Activated CD8-positive, alpha-beta T cell treated with anti-CD3 and anti-CD28 coated beads, Interleukin-2, amount 10 ng/mL, durations not matched to agents 7 days and 5 days (primary cell): ENCODE measurements at regions not wholly inside any gene's neighbourhood (a gene's known extent, or its start where the extent isn't known, plus 50 kb on each side); places are given as distances from the start of the nearest gene placed in this dataset.

Experiments used
- ATAC-seq: fragments of 150-1000 bp; cut with Tn5 transposase; one replicate; pipeline ENCODE4 v1.10.0; 2021; ENCODE audit warnings: moderate library complexity
- CTCF ChIA-PET: fragments of 350-600 bp; sonication (Branson Sonifier 250); formaldehyde crosslinking; loops from one replicate; lab custom pipeline; 2021; ENCODE audit warnings: antibody characterized with exemption; lab: Charles Lee
- POLR2A ChIA-PET: fragments of 350-600 bp; sonication (Branson Sonifier 250); formaldehyde crosslinking; loops from one replicate; lab custom pipeline; 2021; ENCODE audit warnings: antibody characterized with exemption; lab: Charles Lee
- DNase-seq: peaks from one replicate; pipeline ENCODE4 v3.0.0-alpha.2; 2020
- H3K27ac Mint-ChIP-seq: one replicate; pipeline ENCODE4 v1.8.0; 2021; ENCODE audit warnings: mild to moderate bottlenecking, mixed read lengths
- H3K27me3 Mint-ChIP-seq: one replicate; pipeline ENCODE4 v1.8.0; 2021; ENCODE audit warnings: low read depth, mixed read lengths
- H3K36me3 Mint-ChIP-seq: one replicate; pipeline ENCODE4 v1.8.0; 2021; ENCODE audit warnings: low read depth, mixed read lengths
- H3K4me1 Mint-ChIP-seq: one replicate; pipeline ENCODE4 v1.8.0; 2021; ENCODE audit warnings: low read depth, mixed read lengths
- H3K4me3 Mint-ChIP-seq: one replicate; pipeline ENCODE4 v1.8.0; 2021; ENCODE audit warnings: mild to moderate bottlenecking, mixed read lengths
- H3K9me3 Mint-ChIP-seq: one replicate; pipeline ENCODE4 v1.8.0; 2022; ENCODE audit warnings: mixed read lengths; ENCODE audit not compliant: insufficient read depth

DNA sequence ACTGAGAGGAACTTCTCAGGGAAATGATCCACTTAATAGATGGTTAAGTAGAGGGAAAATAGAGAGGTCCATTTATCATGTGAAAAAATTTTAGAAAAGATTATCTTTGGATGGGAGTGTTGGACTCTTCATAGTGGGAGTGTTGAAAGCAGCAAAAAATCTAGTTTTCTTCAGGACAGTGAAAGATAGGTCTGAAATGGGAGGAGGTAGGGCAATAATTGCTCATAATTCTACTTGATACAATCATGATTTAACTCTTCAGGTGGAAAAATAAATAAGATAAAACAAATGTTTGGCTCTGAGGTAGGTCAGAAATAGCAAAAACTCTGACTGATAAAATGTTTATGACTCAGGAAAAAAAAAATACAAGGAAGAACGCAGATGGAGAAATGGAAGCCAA lies 144.1 kb upstream of the DPH6 start:
- Mint-ChIP-seq H3K27ac (no peak overlapping the region), H3K9me3 (no peaks in the 10 kb centered on the region), H3K4me3 (no peak overlapping the region), H3K27me3 (peaks cover 7% of the 10 kb centered on the region), H3K4me1 (no peaks in the 10 kb centered on the region), H3K36me3 (no peaks in the 10 kb centered on the region)
- ChIA-PET CTCF (no interaction called here), POLR2A (no interaction called here)
- no peak for ATAC-seq
- DNase-seq, result no peak

GRCh38 chr15:35690698-35691116 lies 144.7 kb upstream of the DPH6 start:
- Mint-ChIP-seq H3K4me3 (no peak overlapping the region), H3K4me1 (no peaks in the 10 kb centered on the region), H3K9me3 (no peaks in the 10 kb centered on the region), H3K27ac (no peak overlapping the region), H3K27me3 (peaks cover 7% of the 10 kb centered on the region), H3K36me3 (no peaks in the 10 kb centered on the region)
- ChIA-PET POLR2A (no interaction called here), CTCF (no interaction called here)
- ATAC-seq (no peak), DNase-seq (no peak)

GRCh38 chr15:35691173-35691761 lies 145.3 kb upstream of the DPH6 start:
- Mint-ChIP-seq H3K27ac (no peak overlapping the region), H3K9me3 (no peaks in the 10 kb centered on the region), H3K4me1 (no peaks in the 10 kb centered on the region), H3K36me3 (no peaks in the 10 kb centered on the region), H3K27me3 (peaks cover 7% of the 10 kb centered on the region), H3K4me3 (no peak overlapping the region)
- ChIA-PET POLR2A (no interaction called here), CTCF (no interaction called here)
- no peak for DNase-seq
- no peak for ATAC-seq

- Mint-ChIP-seq H3K36me3 (no peaks in the 10 kb centered on the region), H3K4me1 (no peaks in the 10 kb centered on the region), H3K27ac (no peak overlapping the region), H3K27me3 (peaks cover 5% of the 10 kb centered on the region), H3K9me3 (no peaks in the 10 kb centered on the region), H3K4me3 (no peak overlapping the region)
- ATAC-seq, result no peak
- ChIA-PET POLR2A (no interaction called here), CTCF (interaction anchor here (1.2 kb wide), 1 partner anchor 59 kb away, joined by 4 read pairs; no protein-coding TSS in a partner anchor)
- no peak for DNase-seq
Observed at GRCh38 chr15:35691891-35692867, 146.2 kb upstream of the DPH6 start.

GRCh38 chr15:35693286-35693685 lies 147.3 kb upstream of the DPH6 start:
- Mint-ChIP-seq H3K4me1 (no peaks in the 10 kb centered on the region), H3K4me3 (no peak overlapping the region), H3K36me3 (no peaks in the 10 kb centered on the region), H3K27ac (no peak overlapping the region), H3K9me3 (no peaks in the 10 kb centered on the region), H3K27me3 (peaks cover 5% of the 10 kb centered on the region)
- DNase-seq (no peak), ATAC-seq (no peak)
- ChIA-PET POLR2A (no interaction called here), CTCF (no interaction called here)

DNA sequence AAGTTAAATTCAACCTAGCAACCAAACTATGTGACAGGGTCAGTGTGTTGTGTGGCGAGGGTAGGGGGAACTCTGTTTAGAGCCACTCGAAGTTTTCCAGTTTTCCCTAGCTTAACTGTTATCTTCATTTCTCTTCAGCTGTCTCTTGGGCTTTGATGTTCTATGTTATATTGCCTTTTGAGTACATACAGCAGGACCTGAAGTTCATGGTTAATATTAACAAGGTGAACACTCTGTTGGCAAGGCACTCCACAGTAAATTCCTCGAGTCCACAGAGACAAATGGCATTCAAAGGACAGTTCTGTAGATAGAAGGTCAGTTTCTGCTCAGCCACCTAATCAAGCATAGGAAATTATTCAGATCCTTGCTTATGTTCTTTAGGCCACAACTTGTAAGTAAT lies 147.9 kb upstream of the DPH6 start:
- POLR2A ChIA-PET, result no interaction called here
- ATAC-seq (no peak), DNase-seq (no peak)
- H3K27me3 Mint-ChIP-seq, result peaks cover 5% of the 10 kb centered on the region
- CTCF ChIA-PET, result no interaction called here
- H3K9me3 Mint-ChIP-seq, result no peaks in the 10 kb centered on the region
- H3K4me1 Mint-ChIP-seq, result no peaks in the 10 kb centered on the region
- no peak overlapping the region for H3K4me3 Mint-ChIP-seq
- no peak overlapping the region for H3K27ac Mint-ChIP-seq
- H3K36me3 Mint-ChIP-seq, result no peaks in the 10 kb centered on the region

- Mint-ChIP-seq H3K27me3 (peaks cover 3% of the 10 kb centered on the region), H3K36me3 (no peaks in the 10 kb centered on the region)
Observed at GRCh38 chr15:35695003-35695402, 149.0 kb upstream of the DPH6 start.

DNA sequence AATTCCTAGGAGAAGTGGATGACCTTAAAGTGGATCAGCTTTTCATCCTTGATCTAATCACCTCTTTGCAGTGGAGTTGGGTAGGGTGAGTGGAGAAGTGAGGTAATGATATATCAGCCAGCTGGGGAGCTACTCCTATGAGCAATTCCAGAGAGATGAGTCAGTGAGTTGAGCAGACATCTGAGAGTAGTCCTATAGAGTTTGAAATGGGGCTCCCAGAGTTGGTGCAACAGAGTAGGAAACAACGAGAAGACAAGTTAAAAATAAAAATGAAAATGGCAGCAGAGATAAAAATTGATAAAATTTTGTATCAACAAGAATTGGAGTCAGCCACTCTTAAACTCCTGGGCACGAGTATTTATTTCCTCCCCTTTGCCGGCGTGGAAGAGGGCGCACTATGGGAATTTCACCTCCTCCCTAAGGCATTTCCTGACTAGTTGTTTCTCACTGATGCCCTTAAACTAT lies 150.8 kb upstream of the DPH6 start:
- H3K27me3 Mint-ChIP-seq, result no peaks in the 10 kb centered on the region
- no peaks in the 10 kb centered on the region for H3K4me1 Mint-ChIP-seq
- CTCF ChIA-PET, result no interaction called here
- no peak overlapping the region for H3K27ac Mint-ChIP-seq
- H3K4me3 Mint-ChIP-seq, result no peak overlapping the region
- H3K9me3 Mint-ChIP-seq, result no peaks in the 10 kb centered on the region
- H3K36me3 Mint-ChIP-seq, result no peaks in the 10 kb centered on the region
- POLR2A ChIA-PET, result no interaction called here
- ATAC-seq (no peak), DNase-seq (no peak)

More at GRCh38 chr15:35695003-35695402, 149.0 kb upstream of the DPH6 start:
- ChIA-PET POLR2A (no interaction called here), CTCF (no interaction called here)
- Mint-ChIP-seq H3K4me3 (no peak overlapping the region), H3K4me1 (no peaks in the 10 kb centered on the region), H3K27ac (no peak overlapping the region), H3K9me3 (no peaks in the 10 kb centered on the region)
- no peak for DNase-seq
- no peak for ATAC-seq

DNA sequence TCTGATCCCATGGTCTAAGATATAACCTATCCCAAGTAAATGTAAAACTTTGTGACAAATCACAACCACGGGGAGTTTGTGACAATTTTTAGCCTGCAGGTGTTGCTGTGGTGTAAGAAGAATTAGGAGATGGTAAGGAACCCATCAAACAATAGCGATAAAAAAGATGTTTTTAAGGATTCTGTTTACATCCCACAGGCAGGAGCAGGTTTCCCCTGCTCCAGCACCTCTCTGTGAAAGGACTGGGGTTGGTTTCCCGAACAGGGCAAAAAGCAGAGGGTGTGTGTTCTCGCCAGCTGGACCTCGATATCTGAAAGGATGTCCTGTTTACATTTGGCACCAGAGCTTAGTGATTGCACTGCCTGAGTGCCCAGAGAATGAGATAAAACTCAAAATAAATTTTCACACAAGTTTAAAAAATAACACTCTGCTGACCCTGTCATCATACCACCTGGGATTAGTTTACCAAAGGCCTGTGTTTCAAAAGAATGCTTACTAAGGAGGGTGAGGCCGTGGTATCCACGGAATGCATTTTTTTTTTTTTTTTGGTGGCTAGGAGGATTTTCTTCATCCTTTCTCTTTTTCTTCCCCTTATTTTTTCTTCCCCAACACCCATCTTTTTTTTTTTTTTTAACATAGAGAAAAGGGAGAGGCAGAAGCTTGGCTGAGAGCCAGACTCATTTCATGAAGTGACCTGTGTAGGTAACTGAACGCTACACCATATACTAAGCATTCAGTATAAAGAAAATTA lies 151.8 kb upstream of the DPH6 start:
- DNase-seq (no peak), ATAC-seq (no peak)
- POLR2A ChIA-PET, result no interaction called here
- Mint-ChIP-seq H3K27ac (no peak overlapping the region), H3K4me1 (no peaks in the 10 kb centered on the region), H3K36me3 (no peaks in the 10 kb centered on the region), H3K27me3 (no peaks in the 10 kb centered on the region), H3K4me3 (no peak overlapping the region), H3K9me3 (no peaks in the 10 kb centered on the region)
- CTCF ChIA-PET, result no interaction called here

DNA sequence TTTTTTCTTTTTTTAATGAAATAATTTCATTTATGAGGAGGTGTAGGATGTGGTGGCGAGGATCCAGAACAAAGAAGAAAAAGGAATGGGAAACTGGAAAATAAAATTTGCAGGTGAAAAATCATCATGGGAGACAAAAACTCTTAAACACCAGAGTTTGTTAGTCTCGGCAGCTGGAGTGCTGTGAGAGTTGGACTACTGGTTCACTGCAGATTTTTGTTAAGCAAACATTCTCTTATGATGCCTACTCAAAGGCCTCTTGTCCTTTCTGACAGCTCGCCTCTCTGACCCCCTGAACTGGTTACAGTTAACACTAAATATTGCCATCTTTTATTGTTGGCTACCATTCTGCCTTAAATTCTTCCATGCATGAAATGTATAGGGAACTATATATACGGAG lies 152.4 kb upstream of the DPH6 start:
- Mint-ChIP-seq H3K36me3 (no peaks in the 10 kb centered on the region), H3K4me3 (no peak overlapping the region), H3K9me3 (no peaks in the 10 kb centered on the region), H3K27ac (no peak overlapping the region), H3K27me3 (no peaks in the 10 kb centered on the region), H3K4me1 (no peaks in the 10 kb centered on the region)
- DNase-seq, result no peak
- CTCF ChIA-PET, result no interaction called here
- ATAC-seq, result no peak
- POLR2A ChIA-PET, result no interaction called here

DNA sequence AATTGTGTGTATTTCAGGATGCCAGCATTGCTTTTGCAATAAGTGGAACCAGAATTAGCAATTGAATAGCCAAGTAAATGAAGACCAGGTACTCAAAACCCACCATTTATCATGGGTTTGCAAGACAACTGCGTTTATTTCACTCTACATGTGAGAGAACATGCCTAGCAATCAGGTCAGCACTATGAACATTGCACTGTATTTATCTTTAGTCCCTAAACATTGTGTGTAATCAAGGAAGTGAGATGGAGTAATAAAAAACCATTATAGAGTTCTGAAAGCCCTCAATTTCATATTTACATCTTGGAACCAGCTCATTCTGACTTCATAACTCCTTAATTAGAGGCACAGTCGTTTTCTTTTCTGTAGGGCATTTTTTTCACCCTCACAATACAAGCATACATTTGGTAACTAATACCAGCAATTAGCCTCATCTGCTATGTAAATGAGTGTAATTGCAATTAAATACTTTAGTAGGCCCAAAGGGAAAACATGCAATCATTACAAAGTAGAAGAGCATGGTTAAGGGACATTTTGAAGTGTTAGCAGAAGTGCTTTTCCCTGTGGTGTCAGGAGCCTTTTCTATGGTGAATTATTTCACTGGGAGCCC lies 153.1 kb upstream of the DPH6 start:
- H3K36me3 Mint-ChIP-seq, result no peaks in the 10 kb centered on the region
- DNase-seq, result no peak
- no peaks in the 10 kb centered on the region for H3K9me3 Mint-ChIP-seq
- no peaks in the 10 kb centered on the region for H3K27me3 Mint-ChIP-seq
- ChIA-PET POLR2A (no interaction called here), CTCF (no interaction called here)
- no peak overlapping the region for H3K27ac Mint-ChIP-seq
- no peak overlapping the region for H3K4me3 Mint-ChIP-seq
- no peak for ATAC-seq
- no peaks in the 10 kb centered on the region for H3K4me1 Mint-ChIP-seq
